ENCODE measurements at regions not wholly inside any gene's neighbourhood (a gene's known extent, or its start where the extent isn't known, plus 50 kb on each side); places are given as distances from the start of the nearest gene placed in this dataset.
"Not testable (repeated sequence)": the region's sequence is repeated elsewhere in the genome, so short reads cannot be mapped to it uniquely, and the experiment has no call there.

DNA sequence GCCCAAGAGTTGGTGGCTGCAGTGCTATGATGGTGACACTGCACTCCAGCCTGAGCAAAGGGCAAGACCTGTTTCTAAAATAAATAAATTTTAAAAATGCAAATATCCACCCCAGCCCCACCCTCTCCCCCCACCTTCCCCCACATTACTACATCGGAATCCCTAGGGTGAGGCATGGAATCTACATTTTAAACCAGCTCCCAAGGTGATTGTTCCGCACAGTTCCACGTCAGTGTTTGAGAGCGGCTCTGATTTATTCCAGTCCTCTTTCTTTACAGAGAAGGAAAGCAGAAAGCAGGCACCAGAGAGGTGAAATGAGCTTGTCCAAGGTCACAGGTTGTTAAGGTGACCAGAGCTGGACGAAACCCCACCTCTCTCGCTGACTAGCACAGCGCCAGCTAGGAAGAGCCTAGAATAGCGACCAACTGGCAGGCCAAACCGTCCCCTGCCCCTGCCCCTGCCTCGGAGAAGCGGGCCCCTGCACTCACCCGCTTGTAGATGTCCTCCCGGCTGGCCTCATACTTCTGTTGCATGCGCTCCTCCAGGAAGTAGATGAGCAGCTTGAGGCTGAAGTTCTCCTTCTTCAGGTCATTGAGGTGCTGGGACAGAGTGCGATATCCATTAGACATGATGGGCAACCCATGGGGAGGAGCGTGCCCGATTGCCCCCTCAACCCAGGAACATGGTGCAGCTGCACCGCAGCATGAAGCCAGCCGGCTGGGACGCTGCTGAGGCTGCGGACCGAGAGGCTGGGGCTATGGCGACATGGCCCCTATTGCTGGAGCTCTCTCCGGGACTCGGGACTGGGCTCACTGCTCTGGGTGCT, 103.7 kb upstream of the NBPF26 start:
- DNase-seq: not testable (repeated sequence)

DNA sequence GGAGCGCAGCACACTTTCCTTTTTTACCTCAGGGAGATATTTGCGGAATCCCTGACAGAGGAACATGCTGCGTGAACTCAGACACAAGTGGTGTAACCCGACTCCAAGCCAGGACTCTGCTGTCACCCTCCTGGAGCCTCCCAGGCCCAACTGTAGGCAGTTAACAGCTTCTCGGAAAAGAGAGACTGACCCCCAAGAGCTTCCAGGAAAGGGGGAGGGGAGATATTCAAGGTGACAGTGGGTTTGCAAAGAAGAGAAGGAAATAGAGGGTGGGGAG, 103.1 kb upstream of the NBPF26 start:
- DNase-seq: not testable (repeated sequence)

DNA sequence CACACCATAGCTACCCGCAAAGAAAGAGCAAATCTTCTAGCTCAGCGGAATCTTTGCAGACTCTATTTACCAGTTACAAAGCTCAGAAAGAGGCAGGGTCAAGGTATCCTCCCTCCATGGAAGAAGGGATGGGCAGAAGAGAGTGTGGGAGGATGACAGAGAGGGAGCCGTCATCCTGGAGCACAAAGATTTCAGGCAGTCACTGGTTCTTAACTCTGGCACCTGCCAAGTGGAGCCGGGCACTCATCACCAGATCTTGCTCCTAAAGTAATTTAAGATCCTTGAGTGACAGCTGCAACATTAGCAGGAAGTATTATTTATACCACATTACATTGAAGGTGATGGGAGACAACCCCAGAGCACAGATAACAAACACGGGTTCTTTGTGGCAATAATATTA, 102.5 kb upstream of the NBPF26 start:
- DNase-seq: not testable (repeated sequence)

DNA sequence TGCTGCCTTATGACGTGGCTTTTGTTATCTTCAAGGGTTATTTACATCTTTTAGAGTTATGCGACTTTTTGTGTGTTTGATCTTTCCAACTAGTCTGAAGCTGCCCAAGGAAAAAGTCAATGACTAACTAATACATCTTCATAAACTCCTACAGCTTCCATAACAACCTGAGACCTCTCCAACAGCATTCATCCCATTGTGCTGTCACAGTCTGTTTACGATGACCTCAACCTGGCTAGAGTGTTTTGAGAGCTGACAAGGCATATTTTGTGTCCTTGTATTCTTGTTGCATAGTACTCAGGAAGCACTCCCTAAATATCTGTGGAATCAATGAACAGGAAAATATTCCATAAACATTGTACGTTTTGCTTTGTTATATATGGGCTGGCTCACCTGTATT, 100.2 kb upstream of the NBPF26 start:
- not testable (repeated sequence) for DNase-seq

DNA sequence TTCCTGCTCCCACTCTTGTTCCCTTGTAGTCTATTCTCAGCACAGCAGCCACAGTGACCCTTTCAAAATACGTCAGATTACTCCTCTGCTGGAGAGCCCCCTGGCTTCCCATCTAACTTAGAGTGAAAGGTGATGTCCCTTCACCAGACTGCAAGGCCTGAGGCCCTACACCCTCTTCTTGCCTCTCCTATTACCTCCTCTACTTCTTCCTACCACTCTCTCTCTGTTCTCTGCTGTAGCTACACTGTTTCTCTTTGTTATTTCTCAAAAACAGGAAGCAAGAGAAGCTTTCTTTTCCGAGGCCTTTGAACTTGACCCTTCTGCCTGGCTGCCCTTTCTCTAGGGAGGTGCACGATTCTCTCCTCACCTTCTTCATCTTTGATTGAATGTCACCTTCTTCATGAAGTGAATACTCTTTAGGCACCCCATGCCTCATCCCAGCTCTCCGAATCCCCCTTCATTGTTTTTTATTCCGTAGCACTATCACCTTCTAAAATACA, 99.1 kb upstream of the NBPF26 start:
- DNase-seq: not testable (repeated sequence)

DNA sequence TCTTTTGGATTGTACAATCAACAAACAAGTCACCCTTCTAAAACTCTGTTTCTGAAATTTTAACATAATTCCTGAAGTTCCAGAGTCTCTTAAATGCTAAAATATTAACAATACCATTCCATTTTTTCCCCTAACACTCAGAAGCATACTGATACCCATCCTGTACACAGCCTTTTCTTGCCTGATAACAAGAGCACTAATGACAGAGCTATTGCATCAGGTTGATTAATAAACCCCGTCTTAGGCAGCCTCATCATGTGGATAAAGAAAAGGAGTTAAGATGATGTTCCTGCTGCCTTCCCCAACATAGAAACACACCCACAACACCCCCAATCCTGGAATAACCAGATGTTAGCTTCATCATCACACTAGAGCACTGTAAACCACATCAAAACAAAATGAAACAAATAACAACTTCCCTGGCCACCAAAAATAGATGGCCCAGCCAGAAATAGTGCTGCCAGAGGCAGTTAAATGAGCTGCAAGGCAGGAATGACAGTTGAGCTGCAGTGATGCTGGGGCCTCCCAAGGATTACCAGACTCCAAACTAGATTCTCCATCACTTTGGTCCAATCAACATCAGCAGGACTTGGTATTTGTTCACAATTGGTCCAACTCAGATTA, 93.8 kb upstream of the NBPF26 start:
- not testable (repeated sequence) for DNase-seq

DNA sequence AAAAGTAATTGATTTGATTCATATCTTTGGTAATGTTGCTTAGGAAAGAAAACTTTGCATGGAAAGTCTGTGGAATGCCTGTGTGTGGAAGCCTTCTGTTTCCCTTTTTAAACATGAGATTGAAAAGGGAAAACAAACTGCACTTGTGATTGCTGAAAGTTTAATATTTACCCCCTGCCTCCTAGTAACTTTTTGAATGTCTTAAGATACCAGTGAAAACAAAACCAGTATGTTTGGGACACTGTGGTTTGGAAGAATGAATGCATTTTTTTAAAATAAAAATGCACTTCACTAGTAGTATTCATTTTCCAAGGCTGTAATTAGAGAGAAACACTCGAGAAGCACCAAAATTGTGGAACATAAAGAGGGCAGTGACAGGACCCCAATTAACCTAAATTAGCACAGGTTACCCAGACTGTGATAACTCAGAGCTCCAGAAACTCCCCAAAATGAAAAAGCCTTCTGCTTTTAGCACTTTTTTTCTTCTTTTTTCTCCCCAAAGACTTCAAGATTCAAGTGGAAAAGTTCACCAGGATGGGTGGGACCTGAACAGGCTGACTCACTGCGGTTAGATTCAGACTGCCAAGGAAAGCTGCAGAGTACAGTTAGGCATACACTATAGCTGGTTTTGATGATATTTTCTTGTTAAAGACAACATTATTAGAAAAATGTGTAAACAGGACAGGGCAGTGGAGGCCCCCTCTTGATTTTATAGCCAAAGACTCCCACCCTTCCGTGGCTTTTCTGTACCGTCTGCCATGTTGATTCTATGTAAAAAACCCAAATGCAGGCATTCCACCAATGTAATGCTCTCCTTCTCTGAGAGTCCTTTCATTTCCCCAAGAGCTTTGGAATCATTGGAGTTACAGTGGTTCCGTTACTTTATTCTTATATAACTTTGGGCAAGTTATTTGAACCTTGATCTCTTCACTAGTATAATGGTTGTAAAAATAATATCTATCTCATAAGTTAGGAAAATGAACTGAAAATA, 88.6 kb upstream of the NBPF26 start:
- not testable (repeated sequence) for DNase-seq

DNA sequence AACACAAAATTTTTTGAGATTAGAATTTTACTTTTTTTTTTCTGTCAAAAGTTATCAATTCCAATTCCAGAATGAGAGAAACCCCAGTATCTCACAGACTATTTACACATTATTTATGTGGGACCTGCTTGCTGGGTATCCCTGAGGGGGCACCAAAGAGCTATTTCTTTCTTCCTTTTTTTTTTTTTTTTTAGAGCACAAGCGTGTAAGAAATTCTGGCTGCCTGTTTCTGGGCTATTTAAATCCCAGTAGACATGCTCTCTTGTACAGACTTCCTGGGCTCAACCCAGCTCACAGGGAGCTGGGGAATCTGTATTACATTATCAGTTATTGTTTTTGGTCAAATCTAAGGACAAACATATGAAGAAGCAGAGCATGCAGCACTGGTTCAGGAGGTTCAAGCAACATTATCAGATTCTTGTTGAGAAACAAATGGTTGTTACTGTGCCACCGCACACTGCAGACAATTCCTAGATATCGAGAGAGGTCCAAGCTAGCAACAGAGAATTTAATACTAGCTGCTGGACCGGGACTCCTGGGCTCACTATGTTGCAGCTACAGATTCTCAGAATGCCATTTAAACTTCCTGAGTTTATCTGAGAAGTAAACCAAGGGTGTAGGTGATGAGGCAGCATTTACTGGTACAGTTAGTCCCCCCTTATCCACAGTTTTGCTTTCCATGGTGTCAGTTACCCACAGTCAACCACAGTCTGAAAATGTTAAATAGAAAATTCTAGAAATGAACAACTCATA, 83.3 kb upstream of the NBPF26 start:
- DNase-seq: not testable (repeated sequence)

DNA sequence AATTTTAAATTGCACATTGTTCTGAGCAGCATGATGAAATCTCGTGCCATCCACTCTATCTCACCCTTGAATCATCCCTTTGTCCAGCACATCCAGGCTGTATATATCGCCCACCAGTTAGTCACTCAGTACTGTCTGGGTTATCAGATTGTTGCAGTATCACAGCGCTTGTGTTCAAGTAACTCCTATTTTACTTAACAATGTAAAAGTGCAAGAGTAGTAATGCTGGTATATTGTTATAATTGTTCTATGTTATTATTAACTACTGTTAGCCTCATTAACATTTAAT, 82.8 kb upstream of the NBPF26 start:
- DNase-seq: not testable (repeated sequence)

DNA sequence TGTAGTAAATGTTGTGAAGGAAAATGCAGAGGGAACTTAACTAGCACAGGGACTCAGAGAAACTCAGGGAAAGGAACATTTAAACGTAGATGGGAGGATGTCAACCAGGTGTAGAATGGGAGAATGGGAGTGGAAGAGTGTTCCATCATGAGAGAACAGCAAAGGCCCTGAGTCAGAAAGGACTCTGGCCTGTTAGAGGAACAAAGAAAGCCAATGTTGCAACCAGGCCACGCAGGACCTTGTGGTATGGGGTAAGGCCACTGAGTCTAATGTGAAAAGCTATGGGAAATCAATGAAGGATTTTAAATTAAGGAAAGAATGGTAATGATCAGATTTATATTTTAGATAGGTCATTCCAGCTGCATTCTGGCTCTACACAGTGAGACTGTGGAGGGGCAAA, 76.6 kb upstream of the NBPF26 start:
- not testable (repeated sequence) for DNase-seq

DNA sequence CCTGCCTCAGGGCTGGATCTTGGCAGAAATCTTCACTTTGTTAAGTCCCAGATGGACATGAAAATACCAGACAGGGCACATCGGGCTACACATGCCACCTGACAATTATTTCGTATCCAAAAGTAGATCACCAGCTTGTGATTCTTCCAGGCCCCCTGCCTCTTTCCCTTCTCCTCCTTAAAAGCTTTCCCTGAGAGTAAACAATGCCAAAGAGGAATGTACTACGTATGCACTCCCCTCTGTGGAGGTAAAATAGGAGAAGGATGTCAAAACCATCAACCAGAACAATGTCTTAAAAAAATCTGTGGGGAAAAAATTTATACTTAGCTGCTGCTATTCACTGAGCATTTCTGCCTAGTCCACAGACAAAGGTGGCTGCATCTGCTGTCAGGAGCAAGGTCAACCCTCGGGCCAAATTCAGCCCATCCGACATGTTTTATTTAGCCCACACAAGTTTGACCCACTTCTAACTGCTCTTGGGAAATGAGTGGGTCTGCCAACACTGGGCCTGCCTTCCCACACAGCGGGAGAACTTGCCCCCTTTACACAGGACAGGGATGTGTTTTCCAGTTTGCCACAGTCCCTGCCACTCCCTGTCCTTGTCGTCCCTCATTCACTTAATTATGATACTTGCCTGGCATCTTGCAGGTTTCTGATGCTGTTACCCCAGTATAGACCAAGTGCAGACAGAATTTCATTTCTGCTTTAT, 74.7 kb upstream of the NBPF26 start:
- not testable (repeated sequence) for DNase-seq

DNA sequence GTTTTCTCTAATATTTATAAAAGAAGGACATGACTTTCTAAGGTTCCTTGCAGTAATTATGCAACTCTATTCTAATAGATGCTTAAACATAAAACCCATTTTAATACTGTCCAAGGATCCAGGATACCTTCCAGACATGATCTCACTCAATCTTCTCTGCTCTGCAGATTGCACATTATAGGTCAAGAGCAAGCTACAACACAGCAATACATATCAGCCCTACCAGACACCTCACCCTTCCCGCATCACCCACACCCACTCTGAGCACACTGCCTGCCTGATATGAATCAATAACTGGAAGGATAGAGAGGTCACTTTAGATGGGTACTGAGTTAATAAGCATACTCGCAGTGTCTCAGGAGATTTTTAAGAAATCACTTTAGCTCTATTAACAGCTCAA, 74.0 kb upstream of the NBPF26 start:
- DNase-seq: not testable (repeated sequence)

DNA sequence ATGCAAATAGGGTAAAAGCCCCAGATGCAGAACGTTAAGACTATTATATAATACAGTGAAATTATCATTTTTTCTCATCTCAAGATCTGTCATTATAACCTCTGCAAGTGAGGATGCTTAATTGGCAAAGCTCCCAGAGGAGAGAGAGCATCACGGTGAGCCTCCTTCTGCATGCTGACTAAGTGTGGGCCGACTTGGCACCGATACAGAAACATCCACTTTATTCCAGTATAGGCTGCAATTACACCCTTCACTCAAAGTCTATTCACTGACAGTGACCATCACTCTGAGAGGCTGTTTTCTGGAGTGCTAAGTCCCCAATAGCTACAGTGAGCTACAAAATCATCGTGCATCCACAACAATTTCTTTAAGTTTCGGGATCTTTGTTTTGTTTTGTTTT, 69.6 kb upstream of the NBPF26 start:
- DNase-seq: not testable (repeated sequence)

DNA sequence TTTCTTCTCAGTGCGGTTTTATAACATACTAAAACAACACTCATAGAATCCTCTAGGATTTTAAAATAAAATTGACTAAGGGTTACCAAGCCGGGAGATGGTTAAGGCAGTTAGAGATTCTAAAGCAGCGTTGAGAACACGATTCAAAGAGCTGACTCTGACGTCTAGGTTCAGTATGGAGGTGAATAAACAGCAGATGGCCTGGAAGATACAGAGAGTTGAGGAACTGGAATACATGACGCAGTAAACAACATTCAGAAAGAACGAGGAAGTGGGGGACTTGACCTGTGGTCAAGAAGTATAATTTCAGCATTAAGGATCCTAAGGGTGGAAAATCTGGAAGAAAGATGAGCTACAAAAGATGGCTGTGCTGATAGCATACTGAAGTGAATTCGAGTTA, 68.4 kb upstream of the NBPF26 start:
- not testable (repeated sequence) for DNase-seq

DNA sequence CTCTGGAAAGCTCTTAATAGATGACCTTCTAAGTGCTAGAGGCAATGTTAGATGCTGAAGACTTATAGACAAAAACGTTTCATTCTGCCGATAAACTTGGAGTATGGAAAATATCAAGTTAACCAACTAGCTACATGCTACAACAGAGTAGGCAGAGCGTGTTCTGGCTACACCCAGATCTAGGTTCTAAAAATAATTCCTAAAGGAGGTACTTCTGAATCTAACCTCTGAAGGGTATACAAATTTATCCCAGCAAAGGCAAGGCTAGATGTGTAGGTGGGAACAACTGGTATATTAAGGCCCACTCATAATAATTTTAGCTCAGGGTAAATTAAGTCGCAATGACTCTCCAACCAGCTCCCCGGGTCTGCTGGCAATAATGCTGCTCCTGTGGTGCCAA, 67.6 kb upstream of the NBPF26 start:
- DNase-seq: not testable (repeated sequence)

DNA sequence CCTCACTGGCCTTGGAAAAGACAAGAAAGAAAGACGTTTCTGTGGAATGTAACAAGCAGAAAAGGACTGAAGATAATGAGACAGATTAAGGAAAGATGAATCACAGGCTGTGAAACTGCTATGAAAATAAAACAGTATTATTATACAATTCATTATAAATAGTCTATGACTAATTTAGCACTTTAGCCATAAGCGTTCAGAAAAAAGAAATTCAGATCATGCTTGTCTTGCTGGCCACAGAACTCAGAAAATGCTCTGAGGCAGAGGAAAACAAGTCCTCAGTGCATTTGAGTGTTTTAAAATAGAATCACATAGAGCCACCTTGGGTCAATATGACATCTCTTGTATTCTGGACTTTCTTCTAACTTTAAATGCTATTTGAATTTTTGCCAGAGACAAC, 65.9 kb upstream of the NBPF26 start:
- not testable (repeated sequence) for DNase-seq

DNA sequence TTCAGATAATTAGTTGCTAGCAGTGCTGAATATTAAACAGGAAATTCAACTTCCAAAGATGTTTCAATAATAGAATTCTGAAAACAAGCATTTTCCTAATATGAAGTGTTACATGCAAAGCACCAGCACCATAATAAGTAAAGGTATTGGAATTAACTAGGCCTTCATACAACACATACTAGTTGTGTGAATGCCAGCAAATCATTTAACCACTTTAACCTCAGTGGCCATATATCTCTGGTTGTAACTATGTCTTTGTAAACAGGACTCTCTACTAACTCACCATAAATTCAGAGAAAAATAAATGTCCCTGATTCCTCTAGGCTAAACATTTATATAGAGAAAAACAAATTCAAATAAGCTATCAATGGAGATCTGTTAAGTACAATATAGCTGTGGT, 65.1 kb upstream of the NBPF26 start:
- not testable (repeated sequence) for DNase-seq

DNA sequence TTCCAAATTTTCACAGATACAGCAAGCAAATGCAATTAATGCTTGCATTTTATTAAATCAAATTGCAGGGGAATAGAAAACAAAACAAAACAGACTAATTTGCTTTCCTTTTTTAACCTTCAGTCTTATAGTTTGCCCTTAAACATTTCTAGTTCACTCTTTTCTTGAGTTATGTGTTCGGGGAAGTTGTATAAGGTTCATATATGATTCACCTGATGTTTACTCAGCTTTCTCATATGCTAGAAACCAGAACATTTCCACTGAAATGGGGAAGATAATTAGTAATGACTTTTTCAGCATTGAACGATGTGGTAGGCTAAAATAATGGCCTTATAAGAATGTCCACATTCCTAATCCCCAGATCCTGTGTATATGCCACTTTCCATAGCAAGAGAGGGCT, 64.6 kb upstream of the NBPF26 start:
- DNase-seq: not testable (repeated sequence)

DNA sequence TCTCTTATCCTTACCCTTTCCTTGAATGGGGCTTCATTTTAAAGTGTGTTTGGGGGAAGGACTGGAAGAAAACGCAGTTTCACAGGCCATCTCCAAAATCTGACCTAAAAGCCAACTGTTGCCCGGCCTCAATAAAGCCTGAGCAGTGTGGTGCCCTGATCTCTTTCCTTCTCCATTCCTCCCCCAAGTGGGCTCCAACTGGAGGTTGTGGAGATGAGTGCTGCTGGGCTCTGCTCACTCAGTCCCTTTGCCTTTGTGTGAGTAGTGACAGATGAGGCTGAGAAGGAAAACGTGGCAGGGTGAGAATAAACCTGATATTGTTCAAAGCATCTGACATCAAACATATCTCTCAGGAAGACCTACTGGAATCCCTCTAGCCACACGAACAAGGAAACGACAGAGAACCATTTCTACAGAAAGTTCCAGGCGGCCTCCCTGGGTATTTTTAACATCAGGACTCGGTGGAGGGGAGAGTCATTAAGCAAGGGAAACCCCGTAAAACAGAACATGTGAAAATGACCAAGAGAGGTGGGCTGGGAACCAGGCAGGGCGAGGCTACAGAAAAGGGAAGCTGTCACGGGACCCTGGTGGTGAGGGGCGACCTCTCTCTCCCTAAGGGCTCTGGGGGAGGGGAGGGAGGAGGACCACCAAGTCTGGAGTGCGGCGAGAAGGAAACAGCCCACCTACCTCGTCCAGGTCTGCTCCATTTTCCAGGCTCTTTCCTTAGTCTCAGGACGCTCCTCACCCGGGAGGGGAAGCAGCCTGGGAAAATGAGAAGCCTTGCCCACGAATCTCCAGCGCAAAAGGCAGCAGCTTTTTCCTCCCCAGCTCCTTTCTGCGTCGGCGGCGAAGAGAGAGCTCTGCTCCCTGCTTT, 59.1 kb upstream of the NBPF26 start:
- DNase-seq: not testable (repeated sequence)

DNA sequence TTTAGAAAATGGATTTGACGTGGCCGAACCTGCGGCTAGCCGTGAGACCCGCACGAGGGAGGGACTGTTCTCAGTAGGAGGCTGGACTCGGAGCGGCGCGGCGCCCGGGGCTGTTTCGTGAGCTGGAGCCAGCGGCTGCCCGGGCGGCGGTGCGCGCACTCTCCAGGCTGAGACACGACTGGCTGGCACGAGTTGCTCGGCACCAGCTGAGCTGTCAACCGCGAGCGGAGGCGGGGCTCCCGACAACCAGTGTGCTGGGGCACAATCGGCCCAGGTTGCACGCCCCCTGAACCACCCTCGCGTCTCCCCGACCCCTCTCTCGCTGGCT, 58.5 kb upstream of the NBPF26 start:
- not testable (repeated sequence) for DNase-seq

DNA sequence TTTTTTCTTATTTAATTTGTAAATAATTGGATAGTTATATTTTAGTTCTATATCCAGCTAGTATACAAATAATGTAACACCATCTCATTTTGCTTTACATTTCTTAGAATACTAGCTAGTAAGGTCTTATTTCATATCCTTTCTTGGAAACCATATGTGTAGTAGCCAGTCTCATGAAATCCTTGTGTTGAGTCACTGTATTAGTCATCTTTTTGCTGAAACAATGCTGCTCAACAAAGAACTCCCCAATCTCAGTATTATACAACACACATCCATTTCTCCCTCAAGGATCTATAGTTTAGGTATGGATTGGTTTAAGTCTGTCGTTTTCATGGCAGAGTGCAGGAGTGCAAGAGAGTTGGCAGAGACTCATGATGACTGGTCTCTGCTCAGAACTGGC, 55.6 kb upstream of the NBPF26 start:
- not testable (repeated sequence) for DNase-seq
